H9 (cell line): ENCODE measurements at regions not wholly inside any gene's neighbourhood (a gene's known extent, or its start where the extent isn't known, plus 50 kb on each side); places are given as distances from the start of the nearest gene placed in this dataset.

Experiments
- DNase-seq: peaks from one replicate; pipeline ENCODE4 v3.0.0-alpha.2; 2017
- H2AFZ ChIP-seq: one replicate; pipeline ENCODE4 v1.6.1; 2013; ENCODE audit warnings: mild to moderate bottlenecking, low read length, control low read depth, moderate library complexity
- H2AK5ac ChIP-seq: 2 replicates; pipeline ENCODE4 v1.6.1; 2013; ENCODE audit warnings: low read length, control low read depth, mixed read lengths; ENCODE audit not compliant: insufficient read length
- H2BK120ac ChIP-seq: one replicate; pipeline ENCODE4 v1.6.1; 2013; ENCODE audit warnings: low read depth, mild to moderate bottlenecking, low read length, control low read depth, inconsistent platforms; ENCODE audit not compliant: poor library complexity, severe bottlenecking
- H2BK12ac ChIP-seq: 2 replicates; pipeline ENCODE4 v1.6.1; 2013; ENCODE audit warnings: low read length, control low read depth, mixed read lengths, low read depth; ENCODE audit not compliant: insufficient read length
- H2BK15ac ChIP-seq: 2 replicates; pipeline ENCODE4 v1.6.1; 2013; ENCODE audit warnings: low read depth, low read length, control low read depth
- H2BK20ac ChIP-seq: one replicate; pipeline ENCODE4 v1.6.1; 2013; ENCODE audit warnings: low read depth, mild to moderate bottlenecking, low read length, control low read depth, inconsistent platforms; ENCODE audit not compliant: poor library complexity, severe bottlenecking
- H2BK5ac ChIP-seq: 2 replicates; pipeline ENCODE4 v1.6.1; 2013; ENCODE audit warnings: low read length, control low read depth, mixed read lengths; ENCODE audit not compliant: insufficient read length
- H3K14ac ChIP-seq: 2 replicates; pipeline ENCODE4 v1.6.1; 2013; ENCODE audit warnings: low read length, control low read depth; ENCODE audit not compliant: insufficient read depth
- H3K18ac ChIP-seq: 2 replicates; pipeline ENCODE4 v1.6.1; 2013; ENCODE audit warnings: low read depth, mild to moderate bottlenecking, mixed read lengths, low read length, control low read depth; ENCODE audit not compliant: insufficient read length
- H3K23ac ChIP-seq: 2 replicates; pipeline ENCODE4 v1.6.1; 2013; ENCODE audit warnings: low read length, control low read depth, mixed read lengths, low read depth; ENCODE audit not compliant: insufficient read length
- H3K23me2 ChIP-seq: 2 replicates; pipeline ENCODE4 v1.6.1; 2013; ENCODE audit warnings: low read depth, mild to moderate bottlenecking, mixed read lengths, low read length, control low read depth; ENCODE audit not compliant: insufficient read length, poor library complexity, severe bottlenecking
- H3K27ac ChIP-seq: 2 replicates; pipeline ENCODE4 v1.5.1; 2013; ENCODE audit warnings: low read length, control low read depth, mixed read lengths, low read depth; ENCODE audit not compliant: insufficient read length
- H3K27me3 ChIP-seq: 2 replicates; pipeline ENCODE4 v1.6.1; 2013; ENCODE audit warnings: low read length, control low read depth, inconsistent platforms; ENCODE audit not compliant: insufficient read depth
- H3K4ac ChIP-seq: 2 replicates; pipeline ENCODE4 v1.6.1; 2013; ENCODE audit warnings: low read depth, mild to moderate bottlenecking, control low read depth, inconsistent platforms, low read length, moderate library complexity
- H3K4me1 ChIP-seq: 2 replicates; pipeline ENCODE4 v1.6.1; 2013; ENCODE audit warnings: low read length, control low read depth, inconsistent platforms; ENCODE audit not compliant: insufficient read depth
- H3K4me2 ChIP-seq: 2 replicates; pipeline ENCODE4 v1.6.1; 2013; ENCODE audit warnings: low read length, control low read depth, mixed read lengths; ENCODE audit not compliant: insufficient read length, insufficient read depth
- H3K56ac ChIP-seq: 2 replicates; pipeline ENCODE4 v1.6.1; 2013; ENCODE audit warnings: low read depth, mild to moderate bottlenecking, mixed read lengths, low read length, control low read depth; ENCODE audit not compliant: insufficient read length
- H3K79me1 ChIP-seq: 2 replicates; pipeline ENCODE4 v1.6.1; 2013; ENCODE audit warnings: low read depth, mild to moderate bottlenecking, moderate library complexity, low read length, control low read depth, inconsistent platforms; ENCODE audit not compliant: insufficient read depth, poor library complexity, severe bottlenecking
- H3K79me2 ChIP-seq: 2 replicates; pipeline ENCODE4 v1.6.1; 2013; ENCODE audit warnings: low read length, control low read depth, inconsistent platforms; ENCODE audit not compliant: insufficient read depth
- H3K9ac ChIP-seq: 2 replicates; pipeline ENCODE4 v1.6.1; 2013; ENCODE audit warnings: low read length, control low read depth, mixed read lengths; ENCODE audit not compliant: insufficient read length; ENCODE audit errors: extremely low read depth
- H3K9me3 ChIP-seq: one replicate; pipeline ENCODE4 v1.6.1; 2013; ENCODE audit warnings: low read depth, low read length, inconsistent platforms; ENCODE audit not compliant: control insufficient read depth
- H3T11ph ChIP-seq: one replicate; pipeline ENCODE4 v1.6.1; 2013; ENCODE audit warnings: mild to moderate bottlenecking, low read length, control low read depth, inconsistent platforms
- H4K20me1 ChIP-seq: one replicate; pipeline ENCODE4 v1.6.1; 2013; ENCODE audit not compliant: control insufficient read depth, insufficient read length, insufficient read depth
- H4K5ac ChIP-seq: 2 replicates; pipeline ENCODE4 v1.6.1; 2013; ENCODE audit warnings: low read depth, mild to moderate bottlenecking, mixed read lengths, low read length, control low read depth; ENCODE audit not compliant: insufficient read length
- H4K8ac ChIP-seq: replicated peaks from 2 replicates; pipeline ENCODE4 v1.6.1; 2013; ENCODE audit warnings: low read length, control low read depth, mixed read lengths, low read depth; ENCODE audit not compliant: insufficient read length
- H4K91ac ChIP-seq: 2 replicates; pipeline ENCODE4 v1.6.1; 2013; ENCODE audit warnings: low read depth, mild to moderate bottlenecking, moderate library complexity, mixed read lengths, low read length, control low read depth; ENCODE audit not compliant: insufficient read length
- H3K27ac Mint-ChIP-seq, 3 experiments: 2 replicates in 2 of 3; 3 replicates in 1 of 3; pipeline ENCODE4 v1.8.0; 2020 to 2021; ENCODE audit warnings: mixed read lengths in 3 of 3, mild to moderate bottlenecking in 1 of 3, moderate library complexity in 1 of 3
- H3K27me3 Mint-ChIP-seq: 2 replicates; pipeline ENCODE4 v1.8.0; 2021; ENCODE audit warnings: low read depth, mild to moderate bottlenecking, moderate library complexity, mixed read lengths
- H3K36me3 Mint-ChIP-seq, 3 experiments: 2 replicates in 2 of 3; 3 replicates in 1 of 3; pipeline ENCODE4 v1.8.0; 2020 to 2021; ENCODE audit warnings: low read depth in 3 of 3, mixed read lengths in 3 of 3; ENCODE audit not compliant: insufficient read depth in 1 of 3
- H3K4me1 Mint-ChIP-seq, 2 experiments: 2 replicates each; pipeline ENCODE4 v1.8.0; 2020; ENCODE audit warnings: mixed read lengths in 2 of 2
- H3K4me3 Mint-ChIP-seq, 2 experiments: 2 replicates in 1 of 2; 3 replicates in 1 of 2; pipeline ENCODE4 v1.8.0; 2020 to 2021; ENCODE audit warnings: mild to moderate bottlenecking in 2 of 2, mixed read lengths in 2 of 2, moderate library complexity in 1 of 2
- H3K9me3 Mint-ChIP-seq, 2 experiments: 2 replicates in 1 of 2; 3 replicates in 1 of 2; pipeline ENCODE4 v1.8.0; 2020; ENCODE audit warnings: mild to moderate bottlenecking in 2 of 2, mixed read lengths in 2 of 2, moderate library complexity in 1 of 2
- CTCF ChIP-seq: fragments of 200-600 bp; sonication (generic); conservative IDR thresholded peaks from 3 replicates; pipeline ENCODE4 v1.8.0; 2021; ENCODE audit warnings: antibody characterized with exemption, mild to moderate bottlenecking
- WGBS: extraction: QIAGEN DNeasy Blood & Tissue Kit; methylation state at CpG from one replicate; pipeline ENCODE4 v1.1.7; 2013; ENCODE audit warnings: missing lambda C conversion rate, low lambda C conversion rate, mixed read lengths; ENCODE audit not compliant: insufficient read length; ENCODE audit errors: extremely low coverage; 5-methylcytosine and 5-hydroxymethylcytosine counted together

GRCh38 chr14:44053422-44053821 lies 453.7 kb downstream of the FSCB start:
- Histone ChIP-seq H3K79me1 (no peaks in the 10 kb centered on the region), H3K9ac (no peak overlapping the region), H3K4me2 (no peak overlapping the region), H2BK120ac (no peak overlapping the region), H3K18ac (no peak overlapping the region), H4K20me1 (no peaks in the 10 kb centered on the region), H4K91ac (no peak overlapping the region), H2BK20ac (no peak overlapping the region), H2BK5ac (no peak overlapping the region), H2BK15ac (no peak overlapping the region), H3K27me3 (no peaks in the 10 kb centered on the region), H3K23me2 (no peaks in the 10 kb centered on the region), H2AFZ (no peak overlapping the region), H3K23ac (no peak overlapping the region), H3T11ph (no peak overlapping the region), H3K27ac (no peak overlapping the region), H4K8ac (no peak overlapping the region), H3K9me3 (no peaks in the 10 kb centered on the region), H3K56ac (no peak overlapping the region), H4K5ac (no peak overlapping the region), H3K14ac (no peak overlapping the region), H3K4me1 (no peaks in the 10 kb centered on the region), H2AK5ac (no peak overlapping the region), H3K79me2 (no peaks in the 10 kb centered on the region), H3K4ac (no peak overlapping the region), H2BK12ac (no peak overlapping the region)
- no peaks in the 10 kb centered on the region for H3K27me3 Mint-ChIP-seq
- H3K9me3 Mint-ChIP-seq = no peaks in the 10 kb centered on the region
- H3K27ac Mint-ChIP-seq = no peak overlapping the region
- DNase-seq = no peak
- WGBS = no CpG with 5 or more reads among the region's 3 CpGs
- H3K4me3 Mint-ChIP-seq = no peak overlapping the region
- no peak for TF ChIP-seq CTCF
- H3K4me1 Mint-ChIP-seq = no peaks in the 10 kb centered on the region
- H3K36me3 Mint-ChIP-seq = no peaks in the 10 kb centered on the region
